ENCODE measurements at regions not wholly inside any gene's neighbourhood (a gene's known extent, or its start where the extent isn't known, plus 50 kb on each side); places are given as distances from the start of the nearest gene placed in this dataset.

DNA sequence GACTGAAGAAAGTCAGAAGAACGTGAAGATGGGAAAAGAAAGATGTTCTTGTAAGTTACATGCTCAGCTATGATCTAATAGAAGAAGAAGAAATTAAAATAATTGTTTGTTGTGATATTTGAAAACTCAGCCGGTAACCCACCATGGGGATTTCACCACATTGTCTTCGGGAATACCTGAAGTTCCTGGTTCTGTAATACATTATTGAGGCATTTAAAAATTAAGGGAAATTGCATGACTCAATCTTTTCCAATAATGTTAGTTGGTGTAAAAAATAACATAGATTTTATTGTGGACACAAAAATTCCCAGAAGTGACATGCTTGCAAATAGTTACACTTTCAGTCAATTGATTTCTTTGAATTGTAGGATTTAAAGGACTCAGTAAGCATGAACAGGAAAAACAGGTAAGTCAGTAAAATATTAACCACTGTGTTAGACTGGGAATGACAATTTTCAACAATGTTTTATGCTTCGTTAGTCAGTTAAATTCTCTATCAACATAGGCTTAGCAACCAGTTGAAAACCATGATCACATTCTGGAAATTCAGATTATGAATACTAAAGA, 745.1 kb downstream of the LTN1 start:
- Mint-ChIP-seq H3K4me1 (no peaks in the 10 kb centered on the region), H3K36me3 (no peaks in the 10 kb centered on the region), H3K27me3 (no peaks in the 10 kb centered on the region), H3K27ac (no peak overlapping the region), H3K4me3 (no peak overlapping the region), H3K9me3 (no peaks in the 10 kb centered on the region)
- POLR2A ChIA-PET, result no interaction called here
- DNase-seq (no peak), ATAC-seq (ENCODE audit: low read depth) (no peak)

DNA sequence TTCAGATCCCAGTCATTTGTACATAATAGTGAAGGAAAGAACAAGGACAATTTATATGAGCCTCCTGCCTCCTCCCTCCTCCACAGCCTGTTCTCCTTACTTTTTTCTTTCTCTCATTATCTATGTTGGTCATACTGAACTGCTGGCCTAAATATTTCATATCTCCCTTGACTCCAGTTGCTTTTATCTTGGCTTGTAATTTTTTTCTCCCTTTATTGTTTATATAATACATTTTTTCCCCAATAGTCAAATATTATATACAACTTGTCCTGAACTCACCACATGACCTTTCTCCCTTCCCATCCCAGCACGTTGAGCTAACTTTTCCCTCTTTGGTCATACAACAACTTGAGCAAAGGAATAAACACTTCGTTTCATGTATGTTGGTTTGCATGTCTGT, 752.1 kb downstream of the LTN1 start:
- no peak overlapping the region for H3K4me3 Mint-ChIP-seq
- DNase-seq (no peak), ATAC-seq (ENCODE audit: low read depth) (no peak)
- no peaks in the 10 kb centered on the region for H3K4me1 Mint-ChIP-seq
- H3K27ac Mint-ChIP-seq, result no peak overlapping the region
- no peaks in the 10 kb centered on the region for H3K27me3 Mint-ChIP-seq
- no peaks in the 10 kb centered on the region for H3K9me3 Mint-ChIP-seq
- POLR2A ChIA-PET, result no interaction called here
- H3K36me3 Mint-ChIP-seq, result no peaks in the 10 kb centered on the region

GRCh38 chr21:28239340-28239739, 753.3 kb downstream of the LTN1 start:
- no peak overlapping the region for H3K4me3 Mint-ChIP-seq
- H3K9me3 Mint-ChIP-seq, result no peaks in the 10 kb centered on the region
- no peaks in the 10 kb centered on the region for H3K4me1 Mint-ChIP-seq
- H3K36me3 Mint-ChIP-seq, result no peaks in the 10 kb centered on the region
- no peak for DNase-seq
- no peak overlapping the region for H3K27ac Mint-ChIP-seq
- no peak for ATAC-seq (ENCODE audit: low read depth)
- H3K27me3 Mint-ChIP-seq, result no peaks in the 10 kb centered on the region
- POLR2A ChIA-PET, result no interaction called here

DNA sequence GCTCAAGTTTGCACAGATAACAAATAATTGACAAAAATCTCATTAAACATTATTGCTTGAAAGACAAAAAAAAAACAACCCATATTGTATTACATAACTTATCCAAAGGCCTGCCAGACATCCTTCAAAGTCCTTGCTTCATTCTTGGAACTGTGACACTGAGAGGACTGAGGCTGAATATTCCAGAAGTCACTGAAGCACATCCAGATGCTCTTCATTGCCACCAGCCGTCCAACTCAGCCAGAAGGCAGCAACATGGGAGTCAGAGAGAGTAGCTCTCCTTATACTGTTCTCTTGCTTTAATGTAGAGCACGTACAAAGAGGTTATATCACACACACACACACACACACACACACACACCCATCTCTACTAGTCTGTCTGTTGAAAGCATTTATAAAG, 755.0 kb downstream of the LTN1 start:
- Mint-ChIP-seq H3K36me3 (no peaks in the 10 kb centered on the region), H3K9me3 (no peaks in the 10 kb centered on the region)

GRCh38 chr21:28235169-28235895, 757.3 kb downstream of the LTN1 start:
- Mint-ChIP-seq H3K4me3 (no peak overlapping the region), H3K36me3 (no peaks in the 10 kb centered on the region), H3K27ac (no peak overlapping the region), H3K9me3 (no peaks in the 10 kb centered on the region), H3K4me1 (no peaks in the 10 kb centered on the region), H3K27me3 (no peaks in the 10 kb centered on the region)
- POLR2A ChIA-PET, result no interaction called here
- ATAC-seq (ENCODE audit: low read depth), result no peak
- DNase-seq, result no peak

More for the DNA sequence above, 755.0 kb downstream of the LTN1 start:
- ATAC-seq (ENCODE audit: low read depth) (no peak), DNase-seq (no peak)
- Mint-ChIP-seq H3K4me3 (no peak overlapping the region), H3K27me3 (no peaks in the 10 kb centered on the region), H3K4me1 (no peaks in the 10 kb centered on the region), H3K27ac (no peak overlapping the region)
- POLR2A ChIA-PET, result no interaction called here

DNA sequence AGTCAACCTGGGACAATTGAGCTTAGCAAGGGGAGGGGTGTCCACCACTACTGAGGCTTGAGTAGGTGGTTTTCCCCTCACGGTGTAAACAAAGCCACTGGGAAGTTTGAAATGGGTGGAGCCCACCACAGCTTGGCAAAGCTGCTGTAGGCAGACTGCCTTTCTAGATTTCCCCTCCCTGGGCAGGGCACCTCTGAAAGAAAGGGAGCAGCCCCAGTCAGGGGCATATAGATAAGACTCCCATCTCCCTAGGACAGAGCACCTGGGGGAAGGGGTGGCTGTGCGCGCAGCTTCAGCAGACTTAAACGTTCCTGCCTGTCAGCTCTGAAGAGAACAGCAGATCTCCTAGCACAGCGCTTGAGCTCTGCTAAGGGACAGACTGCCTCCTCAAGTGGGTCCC, 758.4 kb downstream of the LTN1 start:
- Mint-ChIP-seq H3K9me3 (no peaks in the 10 kb centered on the region), H3K27ac (no peak overlapping the region), H3K36me3 (no peaks in the 10 kb centered on the region), H3K27me3 (no peaks in the 10 kb centered on the region), H3K4me3 (no peak overlapping the region), H3K4me1 (no peaks in the 10 kb centered on the region)
- ATAC-seq (ENCODE audit: low read depth), result no peak
- no peak for DNase-seq
- POLR2A ChIA-PET, result no interaction called here

GRCh38 chr21:28233536-28234220, 759.0 kb downstream of the LTN1 start:
- POLR2A ChIA-PET, result no interaction called here
- H3K4me3 Mint-ChIP-seq, result no peak overlapping the region

GRCh38 chr21:28230559-28230958, 762.1 kb downstream of the LTN1 start:
- Mint-ChIP-seq H3K4me1 (no peaks in the 10 kb centered on the region), H3K27ac (no peak overlapping the region), H3K4me3 (no peak overlapping the region), H3K27me3 (no peaks in the 10 kb centered on the region), H3K9me3 (no peaks in the 10 kb centered on the region), H3K36me3 (no peaks in the 10 kb centered on the region)
- POLR2A ChIA-PET, result no interaction called here
- no peak for DNase-seq
- ATAC-seq (ENCODE audit: low read depth), result no peak

More at GRCh38 chr21:28233536-28234220, 759.0 kb downstream of the LTN1 start:
- Mint-ChIP-seq H3K9me3 (no peaks in the 10 kb centered on the region), H3K36me3 (no peaks in the 10 kb centered on the region), H3K27me3 (no peaks in the 10 kb centered on the region), H3K4me1 (no peaks in the 10 kb centered on the region), H3K27ac (no peak overlapping the region)
- no peak for DNase-seq
- ATAC-seq (ENCODE audit: low read depth), result no peak

- no peaks in the 10 kb centered on the region for H3K36me3 Mint-ChIP-seq
- no peak overlapping the region for H3K4me3 Mint-ChIP-seq
- H3K4me1 Mint-ChIP-seq, result no peaks in the 10 kb centered on the region
- no peaks in the 10 kb centered on the region for H3K27me3 Mint-ChIP-seq
- no peak for ATAC-seq (ENCODE audit: low read depth)
- POLR2A ChIA-PET, result no interaction called here
- no peak for DNase-seq
- H3K27ac Mint-ChIP-seq, result no peak overlapping the region
- no peaks in the 10 kb centered on the region for H3K9me3 Mint-ChIP-seq
Measured at GRCh38 chr21:28229814-28230213, 762.9 kb downstream of the LTN1 start.

DNA sequence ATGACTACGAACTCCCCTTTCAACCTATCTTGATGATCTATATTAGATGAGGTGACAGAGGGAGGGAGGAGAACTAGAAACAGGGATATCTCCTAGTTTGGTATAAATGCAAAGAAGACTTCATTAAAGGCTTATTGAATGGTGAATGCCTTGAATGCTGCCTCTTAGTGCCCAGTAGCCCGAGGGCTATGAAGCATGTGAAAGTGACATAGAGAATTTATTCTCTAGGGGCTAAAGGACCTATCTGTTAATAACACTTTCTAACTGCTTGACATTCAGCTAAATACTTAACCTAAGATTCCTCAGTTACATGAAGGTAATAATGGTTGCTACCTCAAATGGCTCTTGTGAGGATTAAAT, 764.1 kb downstream of the LTN1 start:
- H3K36me3 Mint-ChIP-seq, result no peaks in the 10 kb centered on the region
- no peaks in the 10 kb centered on the region for H3K27me3 Mint-ChIP-seq
- ATAC-seq (ENCODE audit: low read depth) (no peak), DNase-seq (no peak)
- POLR2A ChIA-PET, result no interaction called here
- H3K4me1 Mint-ChIP-seq, result no peaks in the 10 kb centered on the region
- H3K4me3 Mint-ChIP-seq, result no peak overlapping the region
- no peak overlapping the region for H3K27ac Mint-ChIP-seq
- H3K9me3 Mint-ChIP-seq, result no peaks in the 10 kb centered on the region

DNA sequence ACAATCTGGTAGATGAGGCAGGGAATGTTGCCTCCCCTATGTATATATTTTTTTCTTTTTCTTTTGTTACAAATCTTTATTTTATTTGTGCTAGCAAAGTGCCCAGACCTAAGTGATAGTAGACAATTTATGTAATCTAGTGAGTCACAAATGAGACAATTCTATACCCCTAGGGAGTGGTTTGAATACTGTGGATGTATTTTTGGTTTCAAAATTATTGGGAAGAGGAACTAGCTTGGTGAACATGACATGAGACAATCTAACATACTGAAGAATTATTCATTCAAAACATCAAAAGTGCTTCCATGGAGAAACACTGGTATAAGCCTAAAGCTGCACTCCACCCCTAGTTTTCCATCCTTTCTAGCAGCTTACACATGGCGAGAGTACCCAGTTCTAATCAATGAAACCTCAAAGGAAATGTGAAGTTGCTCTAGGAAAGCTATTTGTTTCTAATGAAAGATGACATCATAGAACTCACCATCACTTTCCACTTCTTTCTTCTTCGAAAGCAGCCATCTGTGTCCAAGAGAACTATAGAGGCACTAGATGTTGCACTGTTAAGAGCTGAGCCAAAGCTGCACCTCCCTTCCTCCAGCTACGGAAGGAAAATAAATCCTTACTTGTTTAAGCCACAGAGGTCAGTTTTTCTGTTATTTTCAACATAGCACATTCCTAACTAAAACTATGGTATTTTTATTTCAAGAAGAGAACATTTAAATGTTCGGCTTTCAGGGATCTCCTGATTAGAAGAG, 764.6 kb downstream of the LTN1 start:
- no peaks in the 10 kb centered on the region for H3K9me3 Mint-ChIP-seq
- no peaks in the 10 kb centered on the region for H3K36me3 Mint-ChIP-seq
- no peaks in the 10 kb centered on the region for H3K27me3 Mint-ChIP-seq
- DNase-seq, result no peak
- no peak overlapping the region for H3K4me3 Mint-ChIP-seq
- H3K4me1 Mint-ChIP-seq, result no peaks in the 10 kb centered on the region
- POLR2A ChIA-PET, result no interaction called here
- H3K27ac Mint-ChIP-seq, result no peak overlapping the region
- no peak for ATAC-seq (ENCODE audit: low read depth)

DNA sequence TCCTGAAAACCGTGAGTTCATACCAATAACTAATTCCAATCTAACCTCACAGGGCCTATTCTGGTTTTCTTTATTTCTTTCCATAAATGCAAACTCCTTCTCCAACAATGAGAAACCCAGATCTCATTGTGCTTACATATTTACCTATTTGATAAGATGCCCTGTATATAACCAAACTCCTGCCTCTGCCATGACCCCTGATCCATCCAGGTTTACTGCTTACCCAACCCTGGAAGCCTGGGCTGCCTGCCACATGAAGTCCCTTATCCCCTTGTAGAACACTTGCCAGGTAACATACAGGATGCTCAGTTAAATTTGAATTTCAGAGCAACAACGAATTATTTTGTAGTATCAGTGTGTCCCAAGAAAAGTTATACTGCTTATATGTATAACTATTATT, 766.1 kb downstream of the LTN1 start:
- Mint-ChIP-seq H3K27me3 (no peaks in the 10 kb centered on the region), H3K36me3 (no peaks in the 10 kb centered on the region), H3K9me3 (no peaks in the 10 kb centered on the region), H3K4me3 (no peak overlapping the region), H3K4me1 (no peaks in the 10 kb centered on the region), H3K27ac (no peak overlapping the region)
- POLR2A ChIA-PET, result no interaction called here
- ATAC-seq (ENCODE audit: low read depth), result no peak
- no peak for DNase-seq

DNA sequence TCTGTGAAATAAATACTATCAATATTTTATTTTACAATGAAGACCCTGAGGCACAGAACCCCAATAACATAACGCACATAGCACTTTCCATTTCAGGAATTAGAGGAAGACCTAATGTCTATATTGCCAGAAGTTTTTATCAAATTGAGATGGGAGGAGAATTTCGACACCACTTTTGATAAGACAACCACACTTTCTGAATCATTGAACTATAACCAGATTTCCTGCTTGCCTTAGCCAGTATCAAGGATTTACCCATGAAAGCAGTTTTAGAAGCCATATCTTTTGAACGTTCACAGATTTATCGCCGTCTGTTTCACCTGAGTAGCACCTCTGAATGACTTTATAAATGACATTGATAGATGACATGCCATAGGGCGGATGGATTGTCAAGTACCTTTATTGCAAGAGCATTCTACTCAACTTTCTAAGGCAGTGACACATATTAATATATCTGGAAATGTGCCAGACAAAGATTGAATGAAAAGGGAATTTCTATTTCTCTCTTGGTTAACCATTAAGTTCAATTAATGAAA, 768.4 kb downstream of the LTN1 start:
- Mint-ChIP-seq H3K4me3 (no peak overlapping the region), H3K27ac (no peak overlapping the region), H3K36me3 (no peaks in the 10 kb centered on the region), H3K27me3 (no peaks in the 10 kb centered on the region), H3K9me3 (no peaks in the 10 kb centered on the region), H3K4me1 (no peaks in the 10 kb centered on the region)
- ATAC-seq (ENCODE audit: low read depth) (no peak), DNase-seq (no peak)
- POLR2A ChIA-PET, result no interaction called here

- Mint-ChIP-seq H3K9me3 (no peaks in the 10 kb centered on the region), H3K27ac (no peak overlapping the region)
- ATAC-seq (ENCODE audit: low read depth), result no peak
Measured at GRCh38 chr21:28221984-28222383, 770.7 kb downstream of the LTN1 start.

More at GRCh38 chr21:28221984-28222383, 770.7 kb downstream of the LTN1 start:
- H3K4me3 Mint-ChIP-seq, result no peak overlapping the region
- no peaks in the 10 kb centered on the region for H3K4me1 Mint-ChIP-seq
- no peaks in the 10 kb centered on the region for H3K27me3 Mint-ChIP-seq
- H3K36me3 Mint-ChIP-seq, result no peaks in the 10 kb centered on the region
- POLR2A ChIA-PET, result no interaction called here
- DNase-seq, result no peak
